Aorta (tissue), 5 donors: ENCODE measurements at regions not wholly inside any gene's neighbourhood (a gene's known extent, or its start where the extent isn't known, plus 50 kb on each side); places are given as distances from the start of the nearest gene placed in this dataset.

Experiments
- ATAC-seq: fragments of 200-7000 bp; cut with Tn5 transposase; one replicate; pipeline ENCODE4 v1.9.1; 2022; ENCODE audit warnings: moderate library complexity; ENCODE audit not compliant: low FRiP score
- DNase-seq, 2 donors: peaks; one replicate each; pipeline ENCODE4 v3.0.0-alpha.2; 2020
- H3K27ac ChIP-seq, 2 donors: one replicate each; pipeline ENCODE4 v1.5.1; 2013; ENCODE audit warnings: low read length in 2 of 2, mild to moderate bottlenecking in 2 of 2, moderate library complexity in 2 of 2, control low read depth in 1 of 2, inconsistent platforms in 1 of 2, low read depth in 1 of 2
- H3K27me3 ChIP-seq, 2 donors: one replicate each; pipeline ENCODE4 v1.6.1; 2013; ENCODE audit warnings: control low read depth in 1 of 2, low read length in 1 of 2, mild to moderate bottlenecking in 1 of 2, moderate library complexity in 1 of 2; ENCODE audit not compliant: insufficient read depth in 2 of 2, control insufficient read depth in 1 of 2
- H3K36me3 ChIP-seq, 2 donors: one replicate each; pipeline ENCODE4 v1.6.1; 2013; ENCODE audit warnings: control low read depth in 1 of 2, low read length in 1 of 2, mild to moderate bottlenecking in 1 of 2; ENCODE audit not compliant: insufficient read depth in 2 of 2, control insufficient read depth in 1 of 2
- H3K4me1 ChIP-seq, 2 donors: one replicate each; pipeline ENCODE4 v1.6.1; 2013; ENCODE audit warnings: low read length in 2 of 2, control low read depth in 1 of 2, mild to moderate bottlenecking in 1 of 2, moderate library complexity in 1 of 2; ENCODE audit not compliant: insufficient read depth in 2 of 2, control insufficient read depth in 1 of 2
- H3K4me3 ChIP-seq, 2 donors: one replicate each; pipeline ENCODE4 v1.5.1; 2013; ENCODE audit warnings: low read length in 2 of 2, control low read depth in 1 of 2, mild to moderate bottlenecking in 1 of 2
- H3K9me3 ChIP-seq: one replicate; pipeline ENCODE4 v1.6.1; 2013; ENCODE audit warnings: mild to moderate bottlenecking, low read length; ENCODE audit not compliant: control insufficient read depth
- WGBS, 2 donors: extraction: QIAGEN DNeasy Blood & Tissue Kit; methylation state at CpG; one replicate each; pipeline ENCODE4 v1.1.7; 2013; 5-methylcytosine and 5-hydroxymethylcytosine counted together
- intact Hi-C, 2 donors: fragments of 100-400 bp; cut with DNase I; formaldehyde crosslinking; loops; one replicate each; pipeline versions ENCODE4 v1.14.2 to v1.15.0; 2022
- donor health status: healthy with polysubstance abuse.
- donor health status: Bipolar disorder and iron deficiency.
- donor health status: DM: no; HTN: no; CAD: no.
- donor health status: DM: no; HTN: no; CAD: no.
- donor health status: DM: yes; HTN: yes; CAD: no.

GRCh38 chr7:106196460-106197021 is 84.4 kb upstream of the SYPL1 start:
- no peak for ATAC-seq
- intact Hi-C loops: no loop called here
- Histone ChIP-seq H3K27me3 (no peaks in the 10 kb centered on the region), H3K4me1 (no peaks in the 10 kb centered on the region), H3K27ac (no peak overlapping the region), H3K9me3 (no peaks in the 10 kb centered on the region), H3K36me3 (no peaks in the 10 kb centered on the region), H3K4me3 (no peak overlapping the region)
- 94 to 97% methylated on average over 2 of the region's 2 CpGs for WGBS, 2 donors
- no peak for DNase-seq

- intact Hi-C loops: no loop called here
These were observed 81.5 kb upstream of the SYPL1 start for GRCh38 chr7:106193661-106194060.

DNA sequence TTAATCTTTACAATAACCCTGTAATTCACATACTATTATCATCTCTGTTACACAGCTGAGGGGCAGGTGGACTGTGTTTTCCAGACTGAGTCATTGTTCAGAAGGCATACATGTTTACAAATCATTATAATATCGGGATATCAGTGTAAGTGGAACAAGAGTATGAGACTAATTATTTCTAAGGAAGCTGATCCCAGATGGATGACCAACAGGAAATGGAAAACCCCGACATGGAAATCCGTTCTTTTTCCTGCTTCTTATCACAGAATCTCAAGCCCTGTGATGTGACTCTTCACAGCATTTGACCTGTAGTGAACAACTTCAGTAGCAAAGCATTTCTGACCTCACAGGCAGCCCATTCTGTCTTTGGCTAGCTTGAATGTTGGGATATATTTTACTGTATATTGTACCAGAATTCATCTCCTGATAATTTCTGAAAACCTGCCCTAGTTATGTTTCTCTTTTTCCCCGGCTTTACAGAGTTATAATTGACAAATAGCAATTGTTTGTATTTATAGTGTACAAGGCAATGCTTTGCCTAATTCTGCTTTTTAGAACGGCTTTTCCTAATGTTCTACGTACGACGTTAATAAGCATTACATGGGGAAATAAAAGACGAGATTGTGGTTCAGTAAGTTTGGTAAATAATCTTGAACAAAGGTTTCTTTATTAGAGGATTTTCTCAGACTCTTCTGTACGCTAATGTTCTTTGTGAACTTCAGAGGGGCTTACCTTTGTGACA is 78.6 kb upstream of the SYPL1 start:
- 80 to 88% methylated on average over 10 of the region's 10 CpGs for WGBS, 2 donors
- Histone ChIP-seq H3K36me3 (no peaks in the 10 kb centered on the region), H3K4me1 (no peaks in the 10 kb centered on the region), H3K27me3 (no peaks in the 10 kb centered on the region), H3K27ac (no peak overlapping the region), H3K9me3 (no peaks in the 10 kb centered on the region), H3K4me3 (no peak overlapping the region)
- ATAC-seq: no peak
- intact Hi-C loops: no loop called here
- DNase-seq: no peak

More at GRCh38 chr7:106193661-106194060, 81.5 kb upstream of the SYPL1 start:
- Histone ChIP-seq H3K27ac (no peak overlapping the region), H3K36me3 (no peaks in the 10 kb centered on the region), H3K27me3 (no peaks in the 10 kb centered on the region), H3K4me3 (no peak overlapping the region), H3K9me3 (no peaks in the 10 kb centered on the region), H3K4me1 (no peaks in the 10 kb centered on the region)
- whole genome bisulfite sequencing, 2 donors: 38 to 65% methylated on average over 1 of the region's 1 CpG
- ATAC-seq (no peak), DNase-seq (no peak)

DNA sequence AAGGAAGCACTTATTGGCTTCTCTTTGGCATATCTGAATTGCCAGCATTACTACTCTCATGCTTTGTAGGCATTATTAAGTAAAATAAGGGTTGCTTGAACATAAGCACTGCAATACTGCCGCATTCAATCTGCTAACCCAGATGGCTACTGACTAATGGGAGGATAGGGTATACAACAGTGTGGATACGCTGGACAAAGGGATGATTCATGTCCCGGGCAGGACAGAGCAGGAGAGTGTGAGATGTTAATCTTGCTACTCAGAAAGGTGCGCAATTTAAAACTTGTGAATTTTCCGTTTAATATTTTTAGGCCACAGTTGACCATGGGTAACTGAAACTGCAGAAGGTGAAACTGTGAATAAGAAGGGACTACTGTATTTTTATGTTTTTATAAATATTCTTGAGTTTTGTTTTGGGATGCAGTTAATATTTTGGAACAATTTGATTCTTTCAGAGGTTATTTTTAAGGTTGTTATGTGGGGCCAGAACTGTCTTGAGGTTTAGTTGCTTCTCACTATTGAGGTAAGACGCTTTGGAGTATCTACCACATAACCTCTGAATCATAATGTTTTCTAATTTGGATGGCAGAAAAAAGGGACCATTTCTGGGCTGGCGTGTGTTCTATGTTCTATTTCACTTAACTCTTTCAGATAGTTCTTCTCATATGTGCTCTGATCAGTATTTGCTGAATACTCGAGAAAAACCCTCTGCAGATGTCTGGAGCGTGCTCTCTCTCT is 75.7 kb upstream of the SYPL1 start:
- WGBS, 2 donors: 83 to 86% methylated on average over 9 of the region's 9 CpGs
- H3K4me1 ChIP-seq: no peaks in the 10 kb centered on the region

DNA sequence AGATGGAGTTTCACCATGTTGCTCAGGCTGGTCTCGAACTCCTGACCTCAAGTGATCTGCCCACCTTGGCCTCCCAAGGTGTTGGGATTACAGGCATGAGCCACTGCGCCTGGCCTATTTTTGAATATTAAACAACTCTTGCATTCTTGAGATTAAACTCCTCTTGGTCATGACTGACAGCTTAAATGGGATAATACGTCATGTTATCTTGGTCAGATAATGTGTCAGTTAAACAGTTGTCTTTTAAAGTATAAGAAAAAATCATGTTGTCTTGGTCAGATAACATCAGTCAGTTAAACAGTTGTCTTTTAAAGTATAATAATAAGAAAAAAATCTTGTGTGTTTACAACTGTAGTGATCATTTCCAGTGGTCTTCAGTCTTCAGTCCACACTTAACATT is 73.6 kb upstream of the SYPL1 start:
- Histone ChIP-seq H3K27me3 (no peaks in the 10 kb centered on the region), H3K36me3 (no peaks in the 10 kb centered on the region), H3K4me3 (no peak overlapping the region), H3K27ac (no peak overlapping the region), H3K9me3 (no peaks in the 10 kb centered on the region), H3K4me1 (no peaks in the 10 kb centered on the region)
- intact Hi-C loops: no loop called here
- ATAC-seq: no peak
- DNase-seq: no peak
- 76 to 77% methylated on average over 3 of the region's 3 CpGs for WGBS, 2 donors

More for the DNA sequence above, 75.7 kb upstream of the SYPL1 start:
- no peak overlapping the region for H3K27ac ChIP-seq
- H3K4me3 ChIP-seq: no peak overlapping the region
- DNase-seq (no peak), ATAC-seq (no peak)
- no peaks in the 10 kb centered on the region for H3K27me3 ChIP-seq
- intact Hi-C loops: no loop called here
- no peaks in the 10 kb centered on the region for H3K36me3 ChIP-seq
- H3K9me3 ChIP-seq: no peaks in the 10 kb centered on the region

DNA sequence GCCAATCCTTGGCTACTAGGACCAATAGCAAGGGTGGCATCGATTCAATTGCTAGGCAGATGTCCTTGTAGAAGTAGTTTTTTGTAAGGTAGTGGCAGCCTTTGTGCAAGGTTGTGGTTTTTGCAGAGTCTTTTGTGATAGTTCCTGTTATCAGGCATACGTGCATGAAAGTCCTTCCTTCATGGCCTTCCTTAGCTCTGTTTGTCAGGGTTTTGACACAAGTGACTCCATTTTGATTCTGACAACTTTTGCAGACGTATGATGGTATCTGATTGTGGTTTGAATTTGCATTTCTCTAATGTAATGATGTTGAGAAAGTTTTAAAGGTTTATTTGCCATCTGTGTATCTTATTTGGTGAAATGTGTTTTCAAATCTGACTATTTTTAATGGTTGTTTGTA is 71.8 kb upstream of the SYPL1 start:
- no peaks in the 10 kb centered on the region for H3K36me3 ChIP-seq
- no peak overlapping the region for H3K27ac ChIP-seq
- 80 to 81% methylated on average over 3 of the region's 3 CpGs for WGBS, 2 donors
- H3K9me3 ChIP-seq: no peaks in the 10 kb centered on the region
- H3K27me3 ChIP-seq: no peaks in the 10 kb centered on the region
- intact Hi-C loops: no loop called here
- H3K4me3 ChIP-seq: no peak overlapping the region
- DNase-seq (no peak), ATAC-seq (no peak)
- H3K4me1 ChIP-seq: no peaks in the 10 kb centered on the region

DNA sequence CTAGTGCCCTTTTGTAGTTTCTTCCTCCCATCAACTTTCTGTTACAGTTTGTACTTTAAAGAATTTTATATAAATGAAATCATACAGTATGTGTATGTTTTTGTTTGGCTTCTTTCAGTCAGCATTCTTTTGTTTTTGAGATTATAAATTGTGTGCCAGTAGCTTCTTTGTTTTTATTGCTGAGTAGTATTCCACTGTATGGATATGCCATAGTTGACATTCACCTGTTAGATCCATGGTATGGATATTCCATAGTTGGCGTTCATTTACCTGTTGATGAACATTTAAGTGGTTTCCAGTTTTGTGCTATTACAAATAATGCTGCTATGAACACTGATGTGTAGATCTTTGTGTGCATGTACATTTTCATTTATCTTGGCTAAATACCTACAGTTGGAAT is 70.8 kb upstream of the SYPL1 start:
- no peaks in the 10 kb centered on the region for H3K27me3 ChIP-seq
- DNase-seq (no peak), ATAC-seq (no peak)
- no peak overlapping the region for H3K4me3 ChIP-seq
- no peak overlapping the region for H3K27ac ChIP-seq
- no peaks in the 10 kb centered on the region for H3K4me1 ChIP-seq
- no peaks in the 10 kb centered on the region for H3K9me3 ChIP-seq
- 95 to 100% methylated on average over 1 of the region's 1 CpG for WGBS, 2 donors
- intact Hi-C loops: no loop called here
- no peaks in the 10 kb centered on the region for H3K36me3 ChIP-seq

DNA sequence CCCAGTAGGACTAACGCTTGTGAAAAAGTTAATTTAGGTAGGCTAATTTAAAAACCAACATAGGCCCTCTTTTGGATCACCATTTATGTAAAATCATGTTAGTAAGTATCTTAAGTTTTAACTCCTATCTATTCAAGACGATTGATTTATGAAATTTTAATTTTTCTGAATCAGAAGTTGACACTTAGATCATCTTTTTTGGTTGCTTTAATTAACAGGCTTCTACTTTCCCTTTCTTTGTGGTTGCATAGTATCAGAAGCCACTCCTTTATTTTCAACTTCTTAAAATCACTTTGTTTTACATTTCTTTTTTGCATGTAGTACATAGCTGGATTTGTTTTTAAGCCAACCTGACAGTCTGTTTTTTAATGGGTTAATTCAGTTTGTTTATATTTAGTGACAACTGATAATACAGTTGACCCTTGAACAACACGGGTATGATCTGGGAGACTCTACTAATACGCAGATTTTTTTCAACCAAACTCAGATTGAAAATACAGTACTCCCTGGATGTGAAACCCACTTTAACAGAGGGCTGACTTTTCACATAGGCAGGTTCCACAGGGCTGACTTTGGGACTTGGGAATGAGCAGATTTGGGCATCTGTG is 69.7 kb upstream of the SYPL1 start:
- H3K4me1 ChIP-seq: no peaks in the 10 kb centered on the region
- WGBS, 2 donors: 82 to 86% methylated on average over 4 of the region's 4 CpGs
- H3K27ac ChIP-seq: no peak overlapping the region
- intact Hi-C loops: no loop called here
- no peak overlapping the region for H3K4me3 ChIP-seq
- ATAC-seq (no peak), DNase-seq (no peak)
- no peaks in the 10 kb centered on the region for H3K27me3 ChIP-seq
- no peaks in the 10 kb centered on the region for H3K36me3 ChIP-seq
- H3K9me3 ChIP-seq: no peaks in the 10 kb centered on the region
